H9 (cell line): ENCODE measurements at regions not wholly inside any gene's neighbourhood (a gene's known extent, or its start where the extent isn't known, plus 50 kb on each side); places are given as distances from the start of the nearest gene placed in this dataset.

Experiments used
- DNase-seq: peaks from one replicate; pipeline ENCODE4 v3.0.0-alpha.2; 2017
- H2AFZ ChIP-seq: one replicate; pipeline ENCODE4 v1.6.1; 2013; ENCODE audit warnings: mild to moderate bottlenecking, low read length, control low read depth, moderate library complexity
- H2AK5ac ChIP-seq: 2 replicates; pipeline ENCODE4 v1.6.1; 2013; ENCODE audit warnings: low read length, control low read depth, mixed read lengths; ENCODE audit not compliant: insufficient read length
- H2BK120ac ChIP-seq: one replicate; pipeline ENCODE4 v1.6.1; 2013; ENCODE audit warnings: low read depth, mild to moderate bottlenecking, low read length, control low read depth, inconsistent platforms; ENCODE audit not compliant: poor library complexity, severe bottlenecking
- H2BK12ac ChIP-seq: 2 replicates; pipeline ENCODE4 v1.6.1; 2013; ENCODE audit warnings: low read length, control low read depth, mixed read lengths, low read depth; ENCODE audit not compliant: insufficient read length
- H2BK15ac ChIP-seq: 2 replicates; pipeline ENCODE4 v1.6.1; 2013; ENCODE audit warnings: low read depth, low read length, control low read depth
- H2BK20ac ChIP-seq: one replicate; pipeline ENCODE4 v1.6.1; 2013; ENCODE audit warnings: low read depth, mild to moderate bottlenecking, low read length, control low read depth, inconsistent platforms; ENCODE audit not compliant: poor library complexity, severe bottlenecking
- H2BK5ac ChIP-seq: 2 replicates; pipeline ENCODE4 v1.6.1; 2013; ENCODE audit warnings: low read length, control low read depth, mixed read lengths; ENCODE audit not compliant: insufficient read length
- H3K14ac ChIP-seq: 2 replicates; pipeline ENCODE4 v1.6.1; 2013; ENCODE audit warnings: low read length, control low read depth; ENCODE audit not compliant: insufficient read depth
- H3K18ac ChIP-seq: 2 replicates; pipeline ENCODE4 v1.6.1; 2013; ENCODE audit warnings: low read depth, mild to moderate bottlenecking, mixed read lengths, low read length, control low read depth; ENCODE audit not compliant: insufficient read length
- H3K23ac ChIP-seq: 2 replicates; pipeline ENCODE4 v1.6.1; 2013; ENCODE audit warnings: low read length, control low read depth, mixed read lengths, low read depth; ENCODE audit not compliant: insufficient read length
- H3K23me2 ChIP-seq: 2 replicates; pipeline ENCODE4 v1.6.1; 2013; ENCODE audit warnings: low read depth, mild to moderate bottlenecking, mixed read lengths, low read length, control low read depth; ENCODE audit not compliant: insufficient read length, poor library complexity, severe bottlenecking
- H3K27ac ChIP-seq: 2 replicates; pipeline ENCODE4 v1.5.1; 2013; ENCODE audit warnings: low read length, control low read depth, mixed read lengths, low read depth; ENCODE audit not compliant: insufficient read length
- H3K27me3 ChIP-seq: 2 replicates; pipeline ENCODE4 v1.6.1; 2013; ENCODE audit warnings: low read length, control low read depth, inconsistent platforms; ENCODE audit not compliant: insufficient read depth
- H3K4ac ChIP-seq: 2 replicates; pipeline ENCODE4 v1.6.1; 2013; ENCODE audit warnings: low read depth, mild to moderate bottlenecking, control low read depth, inconsistent platforms, low read length, moderate library complexity
- H3K4me1 ChIP-seq: 2 replicates; pipeline ENCODE4 v1.6.1; 2013; ENCODE audit warnings: low read length, control low read depth, inconsistent platforms; ENCODE audit not compliant: insufficient read depth
- H3K4me2 ChIP-seq: 2 replicates; pipeline ENCODE4 v1.6.1; 2013; ENCODE audit warnings: low read length, control low read depth, mixed read lengths; ENCODE audit not compliant: insufficient read length, insufficient read depth
- H3K56ac ChIP-seq: 2 replicates; pipeline ENCODE4 v1.6.1; 2013; ENCODE audit warnings: low read depth, mild to moderate bottlenecking, mixed read lengths, low read length, control low read depth; ENCODE audit not compliant: insufficient read length
- H3K79me1 ChIP-seq: 2 replicates; pipeline ENCODE4 v1.6.1; 2013; ENCODE audit warnings: low read depth, mild to moderate bottlenecking, moderate library complexity, low read length, control low read depth, inconsistent platforms; ENCODE audit not compliant: insufficient read depth, poor library complexity, severe bottlenecking
- H3K79me2 ChIP-seq: 2 replicates; pipeline ENCODE4 v1.6.1; 2013; ENCODE audit warnings: low read length, control low read depth, inconsistent platforms; ENCODE audit not compliant: insufficient read depth
- H3K9ac ChIP-seq: 2 replicates; pipeline ENCODE4 v1.6.1; 2013; ENCODE audit warnings: low read length, control low read depth, mixed read lengths; ENCODE audit not compliant: insufficient read length; ENCODE audit errors: extremely low read depth
- H3K9me3 ChIP-seq: one replicate; pipeline ENCODE4 v1.6.1; 2013; ENCODE audit warnings: low read depth, low read length, inconsistent platforms; ENCODE audit not compliant: control insufficient read depth
- H3T11ph ChIP-seq: one replicate; pipeline ENCODE4 v1.6.1; 2013; ENCODE audit warnings: mild to moderate bottlenecking, low read length, control low read depth, inconsistent platforms
- H4K20me1 ChIP-seq: one replicate; pipeline ENCODE4 v1.6.1; 2013; ENCODE audit not compliant: control insufficient read depth, insufficient read length, insufficient read depth
- H4K5ac ChIP-seq: 2 replicates; pipeline ENCODE4 v1.6.1; 2013; ENCODE audit warnings: low read depth, mild to moderate bottlenecking, mixed read lengths, low read length, control low read depth; ENCODE audit not compliant: insufficient read length
- H4K8ac ChIP-seq: replicated peaks from 2 replicates; pipeline ENCODE4 v1.6.1; 2013; ENCODE audit warnings: low read length, control low read depth, mixed read lengths, low read depth; ENCODE audit not compliant: insufficient read length
- H4K91ac ChIP-seq: 2 replicates; pipeline ENCODE4 v1.6.1; 2013; ENCODE audit warnings: low read depth, mild to moderate bottlenecking, moderate library complexity, mixed read lengths, low read length, control low read depth; ENCODE audit not compliant: insufficient read length
- H3K27ac Mint-ChIP-seq, 3 experiments: 2 replicates in 2 of 3; 3 replicates in 1 of 3; pipeline ENCODE4 v1.8.0; 2020 to 2021; ENCODE audit warnings: mixed read lengths in 3 of 3, mild to moderate bottlenecking in 1 of 3, moderate library complexity in 1 of 3
- H3K27me3 Mint-ChIP-seq: 2 replicates; pipeline ENCODE4 v1.8.0; 2021; ENCODE audit warnings: low read depth, mild to moderate bottlenecking, moderate library complexity, mixed read lengths
- H3K36me3 Mint-ChIP-seq, 3 experiments: 2 replicates in 2 of 3; 3 replicates in 1 of 3; pipeline ENCODE4 v1.8.0; 2020 to 2021; ENCODE audit warnings: low read depth in 3 of 3, mixed read lengths in 3 of 3; ENCODE audit not compliant: insufficient read depth in 1 of 3
- H3K4me1 Mint-ChIP-seq, 2 experiments: 2 replicates each; pipeline ENCODE4 v1.8.0; 2020; ENCODE audit warnings: mixed read lengths in 2 of 2
- H3K4me3 Mint-ChIP-seq, 2 experiments: 2 replicates in 1 of 2; 3 replicates in 1 of 2; pipeline ENCODE4 v1.8.0; 2020 to 2021; ENCODE audit warnings: mild to moderate bottlenecking in 2 of 2, mixed read lengths in 2 of 2, moderate library complexity in 1 of 2
- H3K9me3 Mint-ChIP-seq, 2 experiments: 2 replicates in 1 of 2; 3 replicates in 1 of 2; pipeline ENCODE4 v1.8.0; 2020; ENCODE audit warnings: mild to moderate bottlenecking in 2 of 2, mixed read lengths in 2 of 2, moderate library complexity in 1 of 2
- WGBS: extraction: QIAGEN DNeasy Blood & Tissue Kit; methylation state at CpG from one replicate; pipeline ENCODE4 v1.1.7; 2013; ENCODE audit warnings: missing lambda C conversion rate, low lambda C conversion rate, mixed read lengths; ENCODE audit not compliant: insufficient read length; ENCODE audit errors: extremely low coverage; 5-methylcytosine and 5-hydroxymethylcytosine counted together
- TF ChIP-seq, protein P1 (sequence below): fragments of 200-600 bp; sonication (generic); conservative IDR thresholded peaks from 3 replicates; pipeline ENCODE4 v1.8.0; 2021; ENCODE audit warnings: antibody characterized with exemption, mild to moderate bottlenecking

DNA sequence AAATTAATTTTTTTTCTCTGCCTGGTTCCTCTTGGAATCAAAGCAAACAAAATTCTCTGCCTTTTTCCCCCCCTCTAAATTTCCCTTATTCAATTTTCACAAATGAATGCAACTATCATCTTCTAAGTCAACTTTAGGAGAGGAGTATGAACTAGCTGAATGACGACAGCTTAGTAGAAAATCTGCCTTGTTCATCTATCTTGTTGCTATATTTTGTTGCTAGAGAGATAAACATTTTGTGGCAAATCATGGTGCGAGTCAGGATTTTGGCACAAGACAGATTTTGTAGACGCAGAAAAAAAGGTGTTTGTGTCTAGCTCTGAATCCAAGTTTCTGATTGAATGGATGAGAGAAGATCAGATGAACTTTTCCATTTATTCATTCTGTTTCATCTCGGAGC is 81.0 kb upstream of the FZD8 start:
- Histone ChIP-seq H3K9me3 (no peaks in the 10 kb centered on the region), H3K14ac (no peak overlapping the region), H3T11ph (no peak overlapping the region), H2BK120ac (no peak overlapping the region), H3K4ac (no peak overlapping the region), H2BK15ac (no peak overlapping the region), H3K9ac (no peak overlapping the region), H2AK5ac (no peak overlapping the region), H2AFZ (no peak overlapping the region), H4K91ac (no peak overlapping the region), H4K5ac (no peak overlapping the region), H3K4me2 (no peak overlapping the region), H2BK20ac (no peak overlapping the region), H3K23me2 (no peaks in the 10 kb centered on the region), H3K27ac (no peak overlapping the region), H2BK5ac (no peak overlapping the region), H2BK12ac (no peak overlapping the region), H3K18ac (no peak overlapping the region), H4K20me1 (no peaks in the 10 kb centered on the region), H3K27me3 (no peaks in the 10 kb centered on the region), H3K79me2 (no peaks in the 10 kb centered on the region), H3K79me1 (no peaks in the 10 kb centered on the region), H3K4me1 (no peaks in the 10 kb centered on the region), H3K56ac (no peak overlapping the region), H3K23ac (no peak overlapping the region), H4K8ac (no peak overlapping the region)
- TF ChIP-seq, protein P1, sequence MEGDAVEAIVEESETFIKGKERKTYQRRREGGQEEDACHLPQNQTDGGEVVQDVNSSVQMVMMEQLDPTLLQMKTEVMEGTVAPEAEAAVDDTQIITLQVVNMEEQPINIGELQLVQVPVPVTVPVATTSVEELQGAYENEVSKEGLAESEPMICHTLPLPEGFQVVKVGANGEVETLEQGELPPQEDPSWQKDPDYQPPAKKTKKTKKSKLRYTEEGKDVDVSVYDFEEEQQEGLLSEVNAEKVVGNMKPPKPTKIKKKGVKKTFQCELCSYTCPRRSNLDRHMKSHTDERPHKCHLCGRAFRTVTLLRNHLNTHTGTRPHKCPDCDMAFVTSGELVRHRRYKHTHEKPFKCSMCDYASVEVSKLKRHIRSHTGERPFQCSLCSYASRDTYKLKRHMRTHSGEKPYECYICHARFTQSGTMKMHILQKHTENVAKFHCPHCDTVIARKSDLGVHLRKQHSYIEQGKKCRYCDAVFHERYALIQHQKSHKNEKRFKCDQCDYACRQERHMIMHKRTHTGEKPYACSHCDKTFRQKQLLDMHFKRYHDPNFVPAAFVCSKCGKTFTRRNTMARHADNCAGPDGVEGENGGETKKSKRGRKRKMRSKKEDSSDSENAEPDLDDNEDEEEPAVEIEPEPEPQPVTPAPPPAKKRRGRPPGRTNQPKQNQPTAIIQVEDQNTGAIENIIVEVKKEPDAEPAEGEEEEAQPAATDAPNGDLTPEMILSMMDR: no peak
- no CpG with 5 or more reads among the region's 4 CpGs for WGBS
- H3K9me3 Mint-ChIP-seq: no peaks in the 10 kb centered on the region
- H3K36me3 Mint-ChIP-seq: no peaks in the 10 kb centered on the region
- H3K4me3 Mint-ChIP-seq: no peak overlapping the region
- no peak overlapping the region for H3K27ac Mint-ChIP-seq
- DNase-seq: no peak
- H3K4me1 Mint-ChIP-seq: no peaks in the 10 kb centered on the region
- H3K27me3 Mint-ChIP-seq: no peaks in the 10 kb centered on the region
